GM08714 (cell line): ENCODE measurements at regions not wholly inside any gene's neighbourhood (a gene's known extent, or its start where the extent isn't known, plus 50 kb on each side); places are given as distances from the start of the nearest gene placed in this dataset.

Experiments
- H3K4me3 ChIP-seq: fragments of 200-500 bp; sonication (Bioruptor generic); 2 replicates; pipeline ENCODE4 v1.5.1; 2014; ENCODE audit warnings: mild to moderate bottlenecking, low read length, inconsistent platforms
- ZNF274 ChIP-seq: IDR thresholded peaks from 2 replicates; pipeline ENCODE4 v1.6.1; 2012; ENCODE audit warnings: mild to moderate bottlenecking, low read depth, low read length

DNA sequence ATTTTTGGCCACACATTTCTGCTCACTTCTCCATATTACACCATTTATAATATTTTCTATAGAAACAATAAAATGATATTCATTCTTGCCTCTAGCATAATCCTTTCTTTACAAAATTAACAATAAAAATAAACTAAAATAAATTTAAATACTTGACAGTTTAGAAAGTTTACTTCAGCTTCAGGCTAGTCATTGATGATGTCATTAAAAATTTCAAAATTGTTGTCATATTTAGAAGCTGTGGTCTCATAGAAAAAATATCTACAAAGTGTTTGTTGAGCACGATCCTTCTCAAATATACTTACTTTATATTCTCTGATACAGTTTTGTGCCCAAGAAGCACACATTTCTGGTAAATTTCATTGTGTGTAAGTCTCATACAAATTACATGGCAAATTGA, 717.4 kb upstream of the CITED2 start:
- H3K4me3 ChIP-seq, result no peak overlapping the region
- TF ChIP-seq ZNF274, result no peak

GRCh38 chr6:140090871-140091270, 716.4 kb upstream of the CITED2 start:
- H3K4me3 ChIP-seq, result no peak overlapping the region
- no peak for TF ChIP-seq ZNF274

- no peak for TF ChIP-seq ZNF274
- H3K4me3 ChIP-seq, result no peak overlapping the region
Observed at GRCh38 chr6:140083375-140083774, 708.9 kb upstream of the CITED2 start.

DNA sequence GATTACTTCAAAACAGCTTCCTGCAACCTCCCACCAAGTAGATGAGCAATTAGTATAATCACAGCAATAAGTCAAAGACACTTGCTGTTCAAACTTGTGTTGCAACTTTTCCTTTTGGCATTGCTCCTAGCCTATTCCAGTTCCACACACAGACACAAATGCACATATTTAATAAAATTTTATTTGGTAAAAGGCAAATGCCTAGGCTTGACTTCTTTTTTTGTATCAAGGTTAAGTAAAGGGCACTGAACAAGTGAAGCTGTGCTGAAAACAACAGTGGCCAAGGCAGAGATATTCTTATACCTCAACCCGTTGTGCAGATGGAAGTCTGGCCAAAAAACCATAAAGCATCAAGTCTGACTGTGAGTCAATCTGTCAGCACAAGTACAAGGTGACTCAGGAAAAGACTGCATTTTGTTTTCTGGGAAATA, 708.4 kb upstream of the CITED2 start:
- no peak overlapping the region for H3K4me3 ChIP-seq

GRCh38 chr6:140079328-140079727, 704.9 kb upstream of the CITED2 start:
- H3K4me3 ChIP-seq, result no peak overlapping the region
- TF ChIP-seq ZNF274, result no peak

More for the DNA sequence above, 708.4 kb upstream of the CITED2 start:
- no peak for TF ChIP-seq ZNF274

DNA sequence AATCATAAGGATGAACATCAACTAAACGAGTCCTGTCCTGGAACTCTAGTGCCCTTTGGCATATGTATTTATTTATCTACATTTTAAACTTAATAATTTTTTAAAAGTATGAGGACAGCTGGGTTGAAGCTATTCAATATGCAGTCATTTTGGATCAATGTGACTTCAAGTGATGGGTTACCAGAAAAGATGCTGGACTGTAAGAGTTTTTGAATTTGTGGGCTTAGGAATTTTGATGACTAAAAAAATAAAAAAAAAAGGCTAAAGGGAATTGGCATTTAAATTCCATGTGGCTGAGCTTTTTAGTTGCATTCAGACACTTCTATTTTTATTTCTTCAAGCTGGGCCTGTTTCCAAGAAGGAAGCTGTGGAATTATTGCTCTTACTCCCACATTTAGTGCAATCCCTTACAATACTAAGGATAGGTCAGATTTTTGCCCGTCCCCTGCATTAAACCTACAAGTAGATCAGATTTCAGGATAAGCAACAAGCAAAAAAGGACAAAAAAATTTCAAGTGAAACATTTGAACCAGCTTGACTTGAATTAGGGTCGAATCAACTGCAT, 704.2 kb upstream of the CITED2 start:
- no peak for TF ChIP-seq ZNF274
- H3K4me3 ChIP-seq, result no peak overlapping the region

DNA sequence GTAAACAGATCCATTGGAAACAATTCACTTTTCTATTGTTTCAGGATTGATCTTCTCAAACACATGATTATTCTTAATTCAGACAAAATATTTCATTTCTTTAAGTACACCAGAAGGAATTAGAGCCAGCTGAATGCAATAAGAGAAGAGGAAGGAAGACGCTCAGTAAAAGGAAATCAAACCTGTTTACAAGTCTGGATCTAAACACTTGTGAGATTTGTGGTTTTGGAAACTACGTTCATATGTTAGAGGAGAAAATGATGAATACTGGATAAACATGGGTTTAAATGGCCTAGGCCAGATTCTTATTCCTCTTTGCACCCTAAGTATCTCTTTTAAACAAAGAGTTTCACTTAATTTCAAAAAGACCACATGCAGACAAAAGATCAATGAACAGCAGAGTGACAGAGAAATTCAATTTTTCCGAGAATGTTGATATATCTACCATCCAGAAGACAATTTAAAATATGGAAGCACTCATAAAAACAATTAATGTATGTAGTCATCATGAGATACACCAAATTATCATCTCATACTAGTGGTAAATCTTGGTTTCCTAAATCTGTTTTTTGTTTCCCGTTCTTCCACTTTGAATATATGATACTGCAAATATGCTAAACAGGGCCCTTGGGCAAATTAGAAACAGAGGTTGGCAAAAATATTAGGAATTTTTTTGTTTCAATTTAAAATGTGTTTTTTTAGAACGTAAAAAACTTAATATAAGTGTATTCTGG, 703.5 kb upstream of the CITED2 start:
- no peak for TF ChIP-seq ZNF274
- no peak overlapping the region for H3K4me3 ChIP-seq

DNA sequence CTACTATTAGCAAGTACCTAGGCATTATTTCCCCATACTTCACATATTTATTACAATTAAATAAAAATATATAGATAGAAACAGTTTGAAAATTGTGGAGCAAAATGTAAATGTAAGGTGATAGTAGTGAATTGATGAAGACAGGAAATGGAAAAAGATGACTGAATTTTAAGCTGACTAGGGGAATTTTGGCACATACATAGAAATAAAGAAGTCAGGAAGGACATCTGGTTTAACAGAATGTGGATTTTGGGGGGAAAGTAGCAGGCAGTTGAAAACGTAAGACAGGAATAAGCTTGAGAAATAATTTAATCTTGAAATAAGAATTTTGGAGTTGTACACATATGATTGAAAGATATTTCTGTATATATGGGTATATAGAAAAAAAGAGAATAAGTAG, 701.7 kb upstream of the CITED2 start:
- no peak for TF ChIP-seq ZNF274
- no peak overlapping the region for H3K4me3 ChIP-seq

DNA sequence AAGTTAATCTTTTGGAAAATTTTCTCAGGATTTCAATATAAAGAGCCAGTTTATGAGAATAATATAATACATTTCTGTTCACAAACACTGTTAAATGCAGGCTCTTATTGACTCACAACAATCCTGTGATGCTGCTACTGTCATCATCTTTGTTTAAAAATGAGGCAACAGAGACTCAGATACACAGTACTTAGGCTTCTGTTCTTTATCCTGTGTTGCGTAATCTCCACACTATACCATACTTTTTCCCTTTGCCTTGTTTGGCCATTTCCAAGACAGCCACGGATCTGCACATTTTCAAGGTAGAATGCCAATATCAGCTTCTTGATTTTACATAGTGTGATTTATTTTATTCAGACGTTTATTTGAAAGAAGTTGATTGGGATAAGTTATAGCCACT, 699.0 kb upstream of the CITED2 start:
- H3K4me3 ChIP-seq, result no peak overlapping the region
- no peak for TF ChIP-seq ZNF274

GRCh38 chr6:140071601-140072062, 697.2 kb upstream of the CITED2 start:
- H3K4me3 ChIP-seq, result no peak overlapping the region
- TF ChIP-seq ZNF274, result no peak

- H3K4me3 ChIP-seq, result no peak overlapping the region
- TF ChIP-seq ZNF274, result no peak
Observed at GRCh38 chr6:140070846-140071473, 696.5 kb upstream of the CITED2 start.

DNA sequence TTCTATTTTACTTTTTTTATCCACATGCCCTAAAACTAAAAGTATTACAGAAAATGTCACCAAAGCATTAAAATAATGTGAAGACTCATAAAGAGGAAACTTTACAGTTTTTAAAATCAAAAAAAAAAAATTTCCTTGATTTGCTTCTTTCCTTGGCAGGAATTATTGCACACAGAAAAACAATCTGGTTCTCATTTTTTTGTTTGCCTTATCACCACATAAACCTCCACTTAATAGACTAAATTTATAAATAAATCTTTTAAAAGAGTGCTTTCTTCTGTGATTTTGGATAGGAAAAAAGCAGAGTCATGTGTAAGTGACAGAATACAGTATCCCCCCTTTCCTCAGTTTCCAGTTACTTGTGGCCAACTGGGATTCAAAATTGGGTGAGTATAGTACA, 695.1 kb upstream of the CITED2 start:
- no peak for TF ChIP-seq ZNF274
- H3K4me3 ChIP-seq, result no peak overlapping the region

GRCh38 chr6:140068801-140069200, 694.4 kb upstream of the CITED2 start:
- no peak for TF ChIP-seq ZNF274
- H3K4me3 ChIP-seq, result no peak overlapping the region

DNA sequence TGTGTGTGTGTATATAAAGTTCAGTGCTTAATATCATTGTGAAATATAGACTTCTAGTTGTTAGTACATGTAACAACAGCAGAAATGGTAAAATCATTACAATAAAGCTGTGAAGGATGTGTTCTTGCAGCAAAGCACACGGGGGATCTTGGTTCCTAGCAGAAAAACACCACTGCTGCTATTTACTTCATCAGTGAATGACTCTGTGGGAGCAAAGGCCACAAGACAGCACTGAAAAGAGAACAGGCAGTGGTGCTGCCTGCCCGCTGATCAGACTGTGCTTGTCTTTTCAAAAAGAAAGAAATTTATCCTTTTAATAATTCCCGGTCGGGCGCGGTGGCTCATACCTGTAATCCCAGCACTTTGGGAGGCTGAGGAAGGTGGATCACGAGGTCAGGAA, 689.9 kb upstream of the CITED2 start:
- no peak for TF ChIP-seq ZNF274
- H3K4me3 ChIP-seq, result no peak overlapping the region

DNA sequence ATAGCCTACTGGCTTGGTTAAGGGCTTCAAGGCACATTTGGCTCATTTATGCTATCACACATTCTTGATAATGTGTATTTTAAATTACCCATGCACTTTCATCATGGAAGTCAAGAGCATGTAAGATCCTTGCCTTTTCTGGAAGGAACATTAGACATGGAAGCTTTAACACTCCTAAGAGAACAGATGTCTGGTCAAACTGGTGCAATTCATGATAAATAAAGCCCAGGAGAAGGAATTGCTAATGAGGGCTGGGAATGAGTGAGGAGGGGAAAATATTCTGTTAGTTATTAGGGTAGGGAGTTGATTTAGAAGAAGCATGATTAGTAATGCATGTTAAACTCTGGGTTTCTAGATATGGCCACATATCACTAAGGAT, 688.6 kb upstream of the CITED2 start:
- no peak for TF ChIP-seq ZNF274
- H3K4me3 ChIP-seq, result no peak overlapping the region
